B cell (primary cell): ENCODE measurements at regions not wholly inside any gene's neighbourhood (a gene's known extent, or its start where the extent isn't known, plus 50 kb on each side); places are given as distances from the start of the nearest gene placed in this dataset.

Experiments used
- ATAC-seq: fragments of 200-7000 bp; cut with Tn5 transposase; one replicate; pipeline ENCODE4 v1.10.0; 2021; ENCODE audit warnings: low read depth, mild to moderate bottlenecking, moderate number of reproducible peaks, moderate library complexity
- CTCF ChIA-PET: fragments of 350-600 bp; sonication (Branson Sonifier 250); formaldehyde crosslinking; loops from one replicate; lab custom pipeline; 2021; ENCODE audit warnings: antibody characterized with exemption, inconsistent platforms; lab: Charles Lee
- POLR2A ChIA-PET: fragments of 350-600 bp; sonication (Branson Sonifier 250); formaldehyde crosslinking; loops from one replicate; lab custom pipeline; 2021; ENCODE audit warnings: antibody characterized with exemption; lab: Charles Lee
- DNase-seq: peaks from one replicate; pipeline ENCODE4 v3.0.0; 2013
- H2AFZ ChIP-seq: 2 replicates; pipeline ENCODE4 v1.6.1; 2012; ENCODE audit warnings: mild to moderate bottlenecking, low read depth, low read length; ENCODE audit not compliant: insufficient read depth, poor library complexity, severe bottlenecking
- H3K27ac ChIP-seq, 2 donors: 1 replicate in 1 of 2; 2 replicates in 1 of 2; pipeline ENCODE4 v1.5.1; 2012 to 2013; ENCODE audit warnings: low read length in 2 of 2, mild to moderate bottlenecking in 2 of 2, moderate library complexity in 1 of 2
- H3K27me3 ChIP-seq, 4 experiments: fragments of 200-600 bp in 1 of 4; sonication (generic) in 1 of 4; replicated peaks in 1 of 4; 1 replicate in 2 of 4; 2 replicates in 2 of 4; pipeline versions ENCODE4 v1.6.1 to v1.7.0; 2013 to 2016; ENCODE audit warnings: low read length in 3 of 4, mild to moderate bottlenecking in 2 of 4, mixed read lengths in 1 of 4, moderate library complexity in 1 of 4; ENCODE audit not compliant: insufficient read depth in 4 of 4, control insufficient read depth in 3 of 4; ENCODE audit errors: control extremely low read depth in 1 of 4
- H3K36me3 ChIP-seq, 2 experiments: replicated peaks in 1 of 2; 1 replicate in 1 of 2; 2 replicates in 1 of 2; pipeline versions ENCODE4 v1.6.1 to v1.7.1; 2013; ENCODE audit warnings: low read length in 1 of 2; ENCODE audit not compliant: insufficient read depth in 2 of 2, control insufficient read depth in 1 of 2; ENCODE audit errors: control extremely low read depth in 1 of 2, extremely low read depth in 1 of 2
- H3K4me1 ChIP-seq, 2 donors: fragments of 200-600 bp in 1 of 2; sonication (generic) in 1 of 2; 1 replicate in 1 of 2; 2 replicates in 1 of 2; pipeline versions ENCODE4 v1.5.1 to v1.6.1; 2013 to 2017; ENCODE audit warnings: low read length in 2 of 2; ENCODE audit not compliant: control insufficient read depth in 2 of 2, insufficient read depth in 2 of 2
- H3K4me2 ChIP-seq: replicated peaks from 2 replicates; pipeline ENCODE3; 2012; ENCODE audit warnings: mild to moderate bottlenecking, low read depth, low read length; ENCODE audit not compliant: poor library complexity, severe bottlenecking
- H3K4me3 ChIP-seq, 5 experiments: fragments of 200-600 bp in 1 of 5; sonication (generic) in 1 of 5; 1 replicate in 3 of 5; 2 replicates in 2 of 5; pipeline versions ENCODE4 v1.5.1 to v1.7.0; 2011 to 2016; ENCODE audit warnings: low read length in 4 of 5, mild to moderate bottlenecking in 4 of 5, low read depth in 2 of 5, control low read depth in 1 of 5, moderate library complexity in 1 of 5; ENCODE audit not compliant: insufficient read depth in 1 of 5; ENCODE audit errors: control extremely low read depth in 1 of 5, extremely low read depth in 1 of 5
- H3K79me2 ChIP-seq: fragments of 200-600 bp; sonication (generic); one replicate; pipeline ENCODE4 v1.6.0; 2016; ENCODE audit warnings: low read length; ENCODE audit not compliant: control insufficient read depth, insufficient read depth
- H3K9ac ChIP-seq: fragments of 200-600 bp; sonication (generic); 2 replicates; pipeline ENCODE4 v1.6.1; 2017; ENCODE audit warnings: mild to moderate bottlenecking, low read length, moderate library complexity
- H3K9me3 ChIP-seq, 3 donors: one replicate each; pipeline versions ENCODE4 v1.6.1 to v1.7.1; 2013; ENCODE audit warnings: low read length in 2 of 3; ENCODE audit not compliant: control insufficient read depth in 2 of 3, insufficient read depth in 1 of 3; ENCODE audit errors: control extremely low read depth in 1 of 3
- H4K20me1 ChIP-seq: 2 replicates; pipeline ENCODE4 v1.6.0; 2012; ENCODE audit warnings: mild to moderate bottlenecking, low read length; ENCODE audit not compliant: insufficient read depth, control insufficient read depth, poor library complexity, severe bottlenecking
- H3K27ac Mint-ChIP-seq: one replicate; pipeline ENCODE4 v1.8.0; 2021; ENCODE audit warnings: mixed read lengths
- H3K27me3 Mint-ChIP-seq: one replicate; pipeline ENCODE4 v1.8.0; 2021; ENCODE audit warnings: mixed read lengths
- H3K4me1 Mint-ChIP-seq: one replicate; pipeline ENCODE4 v1.8.0; 2021; ENCODE audit warnings: mixed read lengths
- H3K4me3 Mint-ChIP-seq: one replicate; pipeline ENCODE4 v1.8.0; 2021; ENCODE audit warnings: mixed read lengths
- H3K9me3 Mint-ChIP-seq: one replicate; pipeline ENCODE4 v1.8.0; 2022; ENCODE audit warnings: mixed read lengths; ENCODE audit not compliant: insufficient read depth
- CTCF ChIP-seq: fragments of 200-600 bp; IDR thresholded peaks from one replicate; pipeline ENCODE4 v1.8.0; 2022; ENCODE audit warnings: antibody characterized with exemption, mild to moderate bottlenecking
- EZH2 ChIP-seq: IDR thresholded peaks from 2 replicates; pipeline ENCODE4 v1.6.1; 2012; ENCODE audit warnings: borderline replicate concordance, low read depth, mild to moderate bottlenecking, moderate library complexity, low read length; ENCODE audit not compliant: insufficient read depth, poor library complexity, severe bottlenecking
- WGBS: methylation state at CpG from one replicate; pipeline ENCODE4 v1.1.5; 2013; ENCODE audit warnings: missing lambda C conversion rate; ENCODE audit not compliant: insufficient coverage; 5-methylcytosine and 5-hydroxymethylcytosine counted together
- intact Hi-C: fragments of 100-400 bp; cut with micrococcal nuclease; formaldehyde crosslinking; loops from one replicate; pipeline ENCODE4 v1.10.0; 2022

- WGBS, result no CpG with 5 or more reads among the region's 2 CpGs
- no peak overlapping the region for H3K4me2 ChIP-seq
- no peaks in the 10 kb centered on the region for H3K27me3 ChIP-seq
- H3K4me1 ChIP-seq, result no peaks in the 10 kb centered on the region
- no peaks in the 10 kb centered on the region for H3K4me1 Mint-ChIP-seq
- no peak overlapping the region for H3K27ac ChIP-seq
- H3K9me3 Mint-ChIP-seq, result no peaks in the 10 kb centered on the region
- H3K4me3 ChIP-seq, result no peak overlapping the region
- intact Hi-C loops, result no loop called here
- no peaks in the 10 kb centered on the region for H3K9me3 ChIP-seq
- H3K36me3 ChIP-seq, result no peaks in the 10 kb centered on the region
- no peak overlapping the region for H2AFZ ChIP-seq
- peaks cover 9% of the 10 kb centered on the region for H3K27me3 Mint-ChIP-seq
- ChIA-PET POLR2A (no interaction called here), CTCF (no interaction called here)
- H3K9ac ChIP-seq, result no peak overlapping the region
- H4K20me1 ChIP-seq, result no peaks in the 10 kb centered on the region
- H3K79me2 ChIP-seq, result no peaks in the 10 kb centered on the region
- ATAC-seq (no peak), DNase-seq (no peak)
- TF ChIP-seq EZH2 (no peak), CTCF (no peak)
- no peak overlapping the region for H3K27ac Mint-ChIP-seq
- no peak overlapping the region for H3K4me3 Mint-ChIP-seq
These were observed 161.8 kb upstream of the PDE4B start for GRCh38 chr1:65630855-65631254.

- H3K4me3 Mint-ChIP-seq, result no peak overlapping the region
- WGBS, result no CpG with 5 or more reads among the region's 2 CpGs
- no peaks in the 10 kb centered on the region for H3K4me1 ChIP-seq
- ChIA-PET POLR2A (no interaction called here), CTCF (no interaction called here)
- H3K9me3 Mint-ChIP-seq, result no peaks in the 10 kb centered on the region
- H3K9ac ChIP-seq, result no peak overlapping the region
- no peak overlapping the region for H2AFZ ChIP-seq
- peaks cover 9% of the 10 kb centered on the region for H3K27me3 Mint-ChIP-seq
- H3K4me3 ChIP-seq, result no peak overlapping the region
- H3K27ac ChIP-seq, result no peak overlapping the region
- no peaks in the 10 kb centered on the region for H3K27me3 ChIP-seq
- H3K4me1 Mint-ChIP-seq, result no peaks in the 10 kb centered on the region
- H3K79me2 ChIP-seq, result no peaks in the 10 kb centered on the region
- no peaks in the 10 kb centered on the region for H4K20me1 ChIP-seq
- TF ChIP-seq CTCF (no peak), EZH2 (no peak)
- H3K36me3 ChIP-seq, result no peaks in the 10 kb centered on the region
- H3K4me2 ChIP-seq, result no peak overlapping the region
- no peak for DNase-seq
- intact Hi-C loops, result no loop called here
- no peaks in the 10 kb centered on the region for H3K9me3 ChIP-seq
- no peak for ATAC-seq
- H3K27ac Mint-ChIP-seq, result no peak overlapping the region
These were observed 160.5 kb upstream of the PDE4B start for GRCh38 chr1:65632235-65632634.
